DMS79 (cell line): ENCODE measurements at regions not wholly inside any gene's neighbourhood (a gene's known extent, or its start where the extent isn't known, plus 50 kb on each side); places are given as distances from the start of the nearest gene placed in this dataset.
"Not testable (repeated sequence)": the region's sequence is repeated elsewhere in the genome, so short reads cannot be mapped to it uniquely, and the experiment has no call there.

Experiments
- DNase-seq: peaks from one replicate; lab custom pipeline; 2025; lab: John Stamatoyannopoulos, UW

DNA sequence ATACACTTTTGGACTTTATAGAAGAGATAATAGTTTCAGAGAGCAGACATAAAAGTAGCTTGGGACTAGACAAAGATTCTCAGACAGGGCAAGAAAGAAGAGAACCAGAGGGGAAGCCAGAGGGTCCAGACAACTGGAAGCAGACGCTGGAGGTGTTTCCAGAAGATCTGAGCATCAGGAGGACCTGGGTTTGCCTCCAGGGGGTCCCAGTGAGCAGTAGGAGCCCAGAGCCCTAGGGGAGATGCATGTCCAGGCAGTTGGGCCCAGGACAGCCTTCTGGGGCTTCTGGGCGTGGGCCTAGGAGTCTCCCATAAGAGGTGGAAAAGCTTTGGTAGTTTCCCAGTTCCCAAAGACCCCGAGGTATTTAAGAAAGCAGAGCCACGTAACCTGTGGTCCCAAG, 251.2 kb upstream of the ID2 start:
- no peak for DNase-seq

GRCh38 chr2:8431446-8432125, 250.3 kb upstream of the ID2 start:
- DNase-seq: peak; percentile 17

- no peak for DNase-seq
Observed at GRCh38 chr2:8432706-8433336, 249.0 kb upstream of the ID2 start.

DNA sequence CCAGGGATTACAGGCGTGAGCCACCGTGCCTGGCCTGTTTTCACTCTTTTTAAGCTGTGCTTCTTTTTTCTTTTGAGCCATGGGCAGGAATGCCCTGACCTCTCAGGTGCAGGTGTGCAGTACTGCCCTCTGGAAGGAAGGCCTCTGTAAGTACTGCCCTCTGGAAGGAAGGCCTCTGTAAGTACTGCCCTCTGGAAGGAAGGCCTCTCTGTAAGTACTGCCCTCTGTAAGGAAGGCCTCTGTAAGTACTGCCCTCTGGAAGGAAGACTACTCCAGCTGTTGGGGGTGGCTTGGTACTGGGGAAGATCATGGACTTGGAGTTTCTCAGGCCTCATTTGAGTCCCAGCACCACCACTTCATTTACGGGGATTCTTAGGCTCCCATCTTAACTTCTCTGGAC, 248.5 kb upstream of the ID2 start:
- DNase-seq: no peak

GRCh38 chr2:8435608-8436007, 246.2 kb upstream of the ID2 start:
- DNase-seq: no peak

- DNase-seq: no peak
Observed at GRCh38 chr2:8436585-8436984, 245.3 kb upstream of the ID2 start.

DNA sequence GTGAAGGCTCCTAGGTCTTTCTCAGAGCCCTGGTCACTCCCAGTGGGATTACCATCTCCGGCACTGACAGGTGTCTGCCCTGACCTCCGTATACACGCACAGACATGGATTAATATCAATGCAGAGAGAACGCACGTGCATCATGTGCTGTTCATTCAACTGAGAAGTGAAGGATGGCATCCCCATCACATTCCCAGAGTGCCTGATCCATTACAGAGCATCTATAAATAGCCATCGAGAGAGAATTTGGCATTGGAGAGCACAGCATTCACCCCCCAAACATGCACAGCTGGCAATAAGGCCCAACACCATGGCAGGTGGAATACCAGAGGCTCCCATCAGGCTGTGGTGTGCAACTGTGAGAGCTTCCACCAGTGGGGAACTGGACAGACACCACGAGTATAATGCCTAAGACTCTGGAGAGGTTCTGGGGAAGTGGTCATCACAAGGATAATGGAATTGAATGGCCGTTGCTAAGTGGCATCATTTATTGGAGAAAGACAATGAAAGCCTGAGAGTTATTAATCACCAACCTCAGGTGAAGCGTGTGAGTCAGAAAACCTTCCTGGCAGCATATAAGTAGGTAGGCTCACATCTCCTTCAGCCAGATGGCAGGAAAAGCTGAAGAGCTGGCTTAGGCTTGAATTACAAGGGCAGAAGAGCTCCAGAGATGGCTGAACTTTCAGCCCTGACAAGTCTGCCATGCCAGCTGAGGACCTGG, 244.5 kb upstream of the ID2 start:
- DNase-seq: peak; percentile 3

GRCh38 chr2:8437949-8438400, 243.9 kb upstream of the ID2 start:
- DNase-seq: no peak

GRCh38 chr2:8438476-8438875, 243.4 kb upstream of the ID2 start:
- DNase-seq: no peak

GRCh38 chr2:8438996-8439395, 242.9 kb upstream of the ID2 start:
- no peak for DNase-seq

DNA sequence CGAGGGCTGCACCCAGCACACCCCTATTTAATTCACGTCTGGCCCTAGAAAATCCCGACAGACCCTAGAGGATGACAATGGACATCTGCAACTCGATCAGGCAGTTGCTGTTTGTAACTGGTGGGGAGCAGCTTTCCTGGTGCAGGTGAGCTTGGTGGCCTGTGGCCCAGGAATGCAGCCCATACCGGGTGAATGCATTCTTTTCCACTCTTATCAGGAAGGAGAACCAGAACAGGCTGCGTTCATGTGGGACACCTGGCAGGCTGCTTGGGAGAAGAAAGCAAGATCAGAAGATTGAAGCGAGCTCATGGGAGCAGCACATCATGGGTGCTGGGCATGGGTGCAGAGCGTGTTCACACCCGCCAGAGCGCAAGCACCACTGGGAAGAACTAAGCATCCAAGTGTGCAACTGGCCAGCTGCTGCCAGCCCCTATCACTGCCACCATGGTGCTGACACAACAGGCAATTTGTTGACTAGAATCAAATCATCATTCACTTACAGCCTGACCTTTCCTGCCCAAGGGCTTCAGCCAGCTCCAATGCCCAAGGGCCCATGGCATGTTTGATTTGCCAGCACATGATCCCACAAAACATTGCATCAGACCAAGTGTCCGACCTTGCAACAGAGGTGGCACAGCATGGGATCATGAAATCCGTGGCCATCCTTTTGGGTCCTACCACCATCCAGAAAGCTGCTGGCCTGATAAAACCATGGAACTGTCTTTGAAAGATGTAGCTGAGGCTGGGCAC, 241.7 kb upstream of the ID2 start:
- DNase-seq: no peak

DNA sequence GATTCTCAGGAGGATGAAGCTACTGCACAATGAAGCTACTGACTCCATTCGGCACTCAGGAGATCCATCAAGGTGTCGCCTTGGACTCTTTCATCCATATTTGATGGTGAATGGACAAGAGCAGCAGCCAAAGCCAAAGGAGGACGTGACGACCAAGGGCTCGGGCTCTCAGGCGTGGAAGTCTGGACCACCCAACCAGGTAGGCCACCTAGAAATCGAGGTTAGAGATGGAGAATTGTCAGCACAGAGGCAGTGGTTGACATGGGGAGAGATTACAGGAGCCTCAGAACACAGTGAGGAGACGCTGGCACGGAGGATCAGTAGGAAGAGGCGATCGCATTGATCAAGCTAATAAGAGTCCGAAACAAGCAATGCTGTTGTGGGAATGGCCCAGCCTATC, 240.5 kb upstream of the ID2 start:
- DNase-seq: no peak

DNA sequence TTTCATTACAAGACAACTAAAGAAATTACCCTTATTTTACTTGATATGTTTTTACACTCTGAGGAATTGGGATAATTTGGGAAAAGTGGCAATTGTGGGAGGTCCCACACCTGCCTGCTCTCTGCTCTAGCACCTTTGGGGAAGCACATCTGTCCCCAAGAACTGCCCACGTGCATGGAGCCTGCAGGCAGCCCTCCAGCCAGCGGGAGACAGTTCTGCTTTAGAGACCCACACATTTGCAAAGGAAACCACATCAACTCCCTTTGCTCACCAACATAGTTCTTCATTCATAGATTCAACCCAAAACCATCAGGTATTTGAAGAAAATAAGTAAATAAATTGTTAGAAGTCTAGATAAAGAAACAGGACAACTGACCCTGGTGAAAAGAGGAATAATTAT, 239.9 kb upstream of the ID2 start:
- DNase-seq: no peak

DNA sequence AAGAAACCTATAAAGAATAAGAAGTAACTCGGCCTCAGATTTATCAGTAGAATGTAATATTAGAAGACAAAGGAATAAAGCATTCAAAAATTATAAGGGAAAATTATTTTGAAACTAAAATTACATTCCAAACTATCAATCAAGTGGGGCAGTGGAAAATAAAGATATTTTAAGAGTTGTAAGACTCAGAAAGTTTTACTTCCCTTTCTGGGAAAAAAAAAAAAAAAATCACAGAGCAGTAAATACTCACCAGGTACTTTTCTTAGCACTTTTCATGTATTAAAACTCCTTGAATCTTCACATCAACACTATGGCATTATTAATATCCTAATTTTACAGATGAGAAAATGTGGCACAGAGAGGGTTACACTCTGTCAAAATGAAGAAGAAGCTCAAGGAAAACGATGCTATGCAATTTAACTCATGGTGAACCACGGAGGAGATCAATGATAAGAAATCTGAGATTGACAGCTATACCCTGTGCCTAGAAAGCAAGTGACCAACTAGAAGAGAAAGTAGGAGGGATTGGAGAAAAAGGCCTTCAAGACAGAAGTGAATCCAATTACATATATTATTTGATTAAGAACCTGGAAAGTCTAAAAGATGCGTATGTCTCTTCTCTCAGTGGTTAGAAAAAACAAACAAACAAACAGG, 238.9 kb upstream of the ID2 start:
- no peak for DNase-seq

DNA sequence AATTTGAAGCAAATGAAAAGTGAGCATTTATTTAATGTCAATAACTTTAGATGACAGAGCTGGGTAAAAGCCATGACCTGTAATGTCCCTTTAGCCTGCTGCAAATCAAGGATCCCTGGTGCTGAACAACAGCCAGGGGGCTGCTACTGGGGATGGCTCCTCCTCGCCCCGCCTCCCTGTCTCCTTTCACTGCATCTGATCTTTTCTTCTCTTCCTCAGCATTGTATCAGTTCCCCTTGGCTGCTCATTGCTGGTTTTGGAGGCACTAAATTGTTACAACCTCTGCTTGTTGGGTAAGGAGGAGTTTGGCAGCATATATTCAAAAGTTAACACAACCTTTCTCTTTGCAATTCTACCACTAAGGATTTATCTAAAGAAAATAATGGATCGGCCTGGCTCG, 236.3 kb upstream of the ID2 start:
- no peak for DNase-seq

DNA sequence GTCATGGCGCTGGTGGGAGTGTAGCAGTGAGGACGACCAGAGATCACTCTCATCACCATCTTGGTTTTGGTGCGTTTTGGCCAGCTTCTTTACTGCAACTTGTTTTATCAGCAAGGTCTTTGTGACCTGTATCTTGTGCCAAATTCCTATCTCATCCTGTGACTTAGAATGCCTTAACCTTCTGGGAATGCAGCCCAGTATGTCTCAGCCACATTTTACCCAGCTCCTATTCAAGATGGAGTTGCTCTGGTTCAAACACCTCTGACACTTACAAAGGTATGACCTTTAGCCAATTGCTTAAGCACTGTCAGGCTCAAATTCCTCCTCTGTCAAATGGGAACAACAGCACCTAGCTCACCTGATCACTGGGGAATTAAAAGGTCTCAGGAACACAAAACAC, 235.1 kb upstream of the ID2 start:
- DNase-seq: not testable (repeated sequence)

- DNase-seq: no peak
Observed at GRCh38 chr2:8447610-8448221, 234.1 kb upstream of the ID2 start.

DNA sequence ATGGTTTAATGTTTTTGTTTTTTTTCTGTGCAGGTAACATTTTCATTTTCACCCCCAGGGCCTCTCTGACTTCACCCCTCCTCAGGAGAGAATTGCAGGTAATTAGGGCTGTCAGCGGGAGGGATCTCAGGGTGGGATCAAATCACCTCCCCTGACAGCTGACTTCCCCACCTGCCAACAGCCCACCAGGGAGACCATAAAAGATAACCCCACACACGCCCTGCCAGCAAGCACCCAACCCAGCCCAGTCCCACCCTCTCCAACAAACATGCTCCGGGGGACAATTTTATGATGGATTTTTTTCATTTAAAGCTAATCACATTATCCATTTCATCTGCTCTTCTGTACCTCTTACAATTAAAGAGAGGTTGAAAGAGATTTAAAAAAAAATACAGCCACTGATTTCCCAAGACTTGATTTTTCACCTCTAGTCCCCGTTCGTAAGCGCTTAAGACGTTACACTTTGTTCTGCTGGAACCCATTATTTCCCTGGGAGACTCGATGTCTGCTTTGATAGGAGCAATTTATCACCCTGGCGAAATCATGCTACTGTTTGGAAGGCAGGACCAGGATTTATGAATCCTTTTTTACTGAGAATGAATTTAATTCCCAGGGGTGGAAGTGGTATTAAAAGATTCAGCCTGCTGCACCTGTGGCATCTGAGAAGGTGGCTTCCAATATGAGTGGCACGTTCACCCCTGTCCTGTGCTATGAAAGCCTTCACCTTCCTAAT, 232.9 kb upstream of the ID2 start:
- DNase-seq: no peak

DNA sequence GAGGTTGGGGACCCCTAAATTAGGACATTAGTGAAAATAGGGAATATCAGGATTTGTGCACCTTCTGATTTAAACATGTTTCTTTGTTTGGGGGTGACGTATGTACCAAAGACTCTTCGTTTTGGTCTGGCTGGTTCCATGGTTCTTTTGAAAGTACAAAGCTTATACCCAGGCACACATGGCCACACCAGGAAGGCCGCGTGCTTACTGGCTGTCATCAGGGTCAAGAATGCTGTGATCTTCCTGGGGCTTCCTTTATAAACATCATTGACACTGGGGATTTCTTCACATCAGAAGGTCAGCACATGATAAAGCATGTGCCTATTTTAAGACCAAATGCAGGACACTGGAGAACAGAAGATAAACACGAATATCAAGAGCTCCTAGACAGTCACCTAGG, 230.6 kb upstream of the ID2 start:
- DNase-seq: no peak

DNA sequence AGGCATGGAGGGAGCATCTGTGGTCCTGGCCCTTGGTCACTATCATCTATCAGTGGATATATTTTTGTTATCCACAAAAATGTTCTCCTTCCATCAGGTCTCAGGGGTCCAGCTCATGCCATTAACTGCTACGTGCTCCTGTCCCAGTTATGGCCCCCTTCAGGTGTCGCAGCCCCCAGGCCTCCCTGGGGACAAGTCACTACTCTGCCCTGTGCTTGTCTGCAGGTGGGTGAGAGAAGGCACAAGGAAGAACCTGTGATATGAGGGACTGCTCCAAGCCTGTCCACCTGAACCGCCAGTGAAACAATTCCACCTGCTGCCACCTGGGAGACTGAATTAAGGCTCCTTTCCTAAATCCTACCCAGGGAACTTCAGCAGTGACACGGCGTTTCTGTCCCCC, 229.6 kb upstream of the ID2 start:
- DNase-seq: no peak
